ENCODE measurements at regions not wholly inside any gene's neighbourhood (a gene's known extent, or its start where the extent isn't known, plus 50 kb on each side); places are given as distances from the start of the nearest gene placed in this dataset.

DNA sequence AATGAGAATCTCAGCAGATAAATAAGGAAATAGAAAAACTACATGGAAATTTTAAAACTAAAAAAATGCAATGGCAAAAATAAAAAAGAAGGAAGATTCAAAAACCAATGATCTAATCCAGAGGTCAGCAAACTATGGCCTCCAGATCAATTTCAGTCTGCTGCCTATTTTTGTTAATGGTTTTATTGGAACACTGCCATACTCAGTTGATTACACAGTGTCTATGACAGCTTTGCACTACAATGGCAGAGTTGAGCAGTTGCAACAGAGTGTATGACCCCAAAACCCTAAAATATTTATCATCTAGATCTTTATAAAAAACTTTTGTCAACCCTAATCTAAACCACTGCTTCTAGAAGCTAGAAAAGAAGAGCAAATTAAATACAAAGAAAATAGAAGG, 170.3 kb downstream of the RAB28 start (continued):
- TF ChIP-seq MAX (IDR thresholded peaks at IDR 0.05), result no peak
- TF ChIP-seq, protein P1, sequence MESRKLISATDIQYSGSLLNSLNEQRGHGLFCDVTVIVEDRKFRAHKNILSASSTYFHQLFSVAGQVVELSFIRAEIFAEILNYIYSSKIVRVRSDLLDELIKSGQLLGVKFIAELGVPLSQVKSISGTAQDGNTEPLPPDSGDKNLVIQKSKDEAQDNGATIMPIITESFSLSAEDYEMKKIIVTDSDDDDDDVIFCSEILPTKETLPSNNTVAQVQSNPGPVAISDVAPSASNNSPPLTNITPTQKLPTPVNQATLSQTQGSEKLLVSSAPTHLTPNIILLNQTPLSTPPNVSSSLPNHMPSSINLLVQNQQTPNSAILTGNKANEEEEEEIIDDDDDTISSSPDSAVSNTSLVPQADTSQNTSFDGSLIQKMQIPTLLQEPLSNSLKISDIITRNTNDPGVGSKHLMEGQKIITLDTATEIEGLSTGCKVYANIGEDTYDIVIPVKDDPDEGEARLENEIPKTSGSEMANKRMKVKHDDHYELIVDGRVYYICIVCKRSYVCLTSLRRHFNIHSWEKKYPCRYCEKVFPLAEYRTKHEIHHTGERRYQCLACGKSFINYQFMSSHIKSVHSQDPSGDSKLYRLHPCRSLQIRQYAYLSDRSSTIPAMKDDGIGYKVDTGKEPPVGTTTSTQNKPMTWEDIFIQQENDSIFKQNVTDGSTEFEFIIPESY (IDR thresholded peaks at IDR 0.05), result no peak
- TF ChIP-seq HNF4G (IDR thresholded peaks at IDR 0.05), result no peak

DNA sequence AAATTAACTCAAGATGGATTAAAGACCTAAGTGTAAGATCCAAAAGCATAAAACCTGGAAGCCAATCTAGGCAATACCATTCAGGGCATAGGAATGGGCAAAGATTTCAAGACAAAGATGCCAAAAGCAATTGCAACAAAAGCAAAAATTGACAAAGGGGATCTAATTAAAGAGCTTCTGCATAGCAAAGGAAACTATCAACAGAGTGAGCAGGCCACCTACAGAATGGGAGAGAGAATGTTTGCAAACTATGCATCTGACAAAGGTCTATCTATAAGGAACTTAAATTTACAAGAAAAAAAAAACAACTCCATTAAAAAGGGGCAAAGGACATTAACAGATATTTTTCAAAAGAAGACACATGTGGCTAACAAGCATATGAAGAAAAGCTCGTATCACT, 171.9 kb downstream of the RAB28 start:
- no peak overlapping the region for H3K9ac ChIP-seq (ENCODE audit: low read depth in 1 of 2, low read length in 2 of 2)
- no peak for DNase-seq (ENCODE audit: low spot score)
- peaks cover 0 to 2% (median 0%) of the 10 kb centered on the region in 4 donors for H3K4me1 ChIP-seq (ENCODE audit: control insufficient read depth in 4 of 4, insufficient read depth in 4 of 4, low read length in 3 of 4)
- H3K9me3 ChIP-seq (ENCODE audit: control insufficient read depth in 4 of 4, low read length in 3 of 4), result no peaks in the 10 kb centered on the region
- TF ChIP-seq HNF4A (conservative IDR thresholded peaks at IDR 0.05), result no peak
- TF ChIP-seq TAF1 (conservative IDR thresholded peaks at IDR 0.05), result no peak
- no peak for TF ChIP-seq RAD21 (IDR thresholded peaks at IDR 0.05)
- TF ChIP-seq RXRA (IDR thresholded peaks at IDR 0.05), result no peak
- TF ChIP-seq, protein P2, sequence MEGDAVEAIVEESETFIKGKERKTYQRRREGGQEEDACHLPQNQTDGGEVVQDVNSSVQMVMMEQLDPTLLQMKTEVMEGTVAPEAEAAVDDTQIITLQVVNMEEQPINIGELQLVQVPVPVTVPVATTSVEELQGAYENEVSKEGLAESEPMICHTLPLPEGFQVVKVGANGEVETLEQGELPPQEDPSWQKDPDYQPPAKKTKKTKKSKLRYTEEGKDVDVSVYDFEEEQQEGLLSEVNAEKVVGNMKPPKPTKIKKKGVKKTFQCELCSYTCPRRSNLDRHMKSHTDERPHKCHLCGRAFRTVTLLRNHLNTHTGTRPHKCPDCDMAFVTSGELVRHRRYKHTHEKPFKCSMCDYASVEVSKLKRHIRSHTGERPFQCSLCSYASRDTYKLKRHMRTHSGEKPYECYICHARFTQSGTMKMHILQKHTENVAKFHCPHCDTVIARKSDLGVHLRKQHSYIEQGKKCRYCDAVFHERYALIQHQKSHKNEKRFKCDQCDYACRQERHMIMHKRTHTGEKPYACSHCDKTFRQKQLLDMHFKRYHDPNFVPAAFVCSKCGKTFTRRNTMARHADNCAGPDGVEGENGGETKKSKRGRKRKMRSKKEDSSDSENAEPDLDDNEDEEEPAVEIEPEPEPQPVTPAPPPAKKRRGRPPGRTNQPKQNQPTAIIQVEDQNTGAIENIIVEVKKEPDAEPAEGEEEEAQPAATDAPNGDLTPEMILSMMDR (IDR thresholded peaks at IDR 0.05; ENCODE audit: low read depth, low read length, missing input control), result no peak
- TF ChIP-seq HNF4G (IDR thresholded peaks at IDR 0.05), result no peak
- no peak for TF ChIP-seq FOXA2 (IDR thresholded peaks at IDR 0.05)
- no peak for TF ChIP-seq SP1 (IDR thresholded peaks at IDR 0.05)
- H3K27ac ChIP-seq (ENCODE audit: low read depth in 1 of 2, low read length in 2 of 2), result no peak overlapping the region
- WGBS, result 96% methylated on average over 1 of the region's 1 CpG
- H3K27me3 ChIP-seq (ENCODE audit: control insufficient read depth in 4 of 4, insufficient read depth in 4 of 4, low read length in 3 of 4), result no peaks in the 10 kb centered on the region
- H3K36me3 ChIP-seq (ENCODE audit: control insufficient read depth in 4 of 4, insufficient read depth in 3 of 4, low read depth in 1 of 4, low read length in 3 of 4), result no peaks in the 10 kb centered on the region
- H3K4me3 ChIP-seq (ENCODE audit: low read depth in 1 of 3, low read length in 3 of 3), result no peak overlapping the region

- H3K27ac ChIP-seq (ENCODE audit: low read depth in 1 of 2, low read length in 2 of 2), result no peak overlapping the region
- TF ChIP-seq HNF4A (conservative IDR thresholded peaks at IDR 0.05), result no peak
- TF ChIP-seq EGR1 (IDR thresholded peaks at IDR 0.05; ENCODE audit: low read depth in 2 of 2), result no peak
- no peak for TF ChIP-seq SP1 (IDR thresholded peaks at IDR 0.05)
- no peak for TF ChIP-seq TAF1 (conservative IDR thresholded peaks at IDR 0.05)
- no peak for TF ChIP-seq HNF4G (IDR thresholded peaks at IDR 0.05)
- no peak for TF ChIP-seq JUND (IDR thresholded peaks at IDR 0.05)
- WGBS, result 78% methylated on average over 2 of the region's 2 CpGs
- H3K9me3 ChIP-seq (ENCODE audit: control insufficient read depth in 4 of 4, low read length in 3 of 4), result no peaks in the 10 kb centered on the region
- DNase-seq (ENCODE audit: low spot score), result no peak
- no peak overlapping the region for H3K4me3 ChIP-seq (ENCODE audit: low read depth in 1 of 3, low read length in 3 of 3)
- no peaks in the 10 kb centered on the region for H3K36me3 ChIP-seq (ENCODE audit: control insufficient read depth in 4 of 4, insufficient read depth in 3 of 4, low read depth in 1 of 4, low read length in 3 of 4)
- no peak overlapping the region for H3K9ac ChIP-seq (ENCODE audit: low read depth in 1 of 2, low read length in 2 of 2)
- no peaks in the 10 kb centered on the region for H3K27me3 ChIP-seq (ENCODE audit: control insufficient read depth in 4 of 4, insufficient read depth in 4 of 4, low read length in 3 of 4)
- peaks cover 0 to 2% (median 0%) of the 10 kb centered on the region in 4 donors for H3K4me1 ChIP-seq (ENCODE audit: control insufficient read depth in 4 of 4, insufficient read depth in 4 of 4, low read length in 3 of 4)
These were observed 174.4 kb downstream of the RAB28 start for GRCh38 chr4:13309751-13310150.

- DNase-seq (ENCODE audit: low spot score), result no peak
- H3K4me3 ChIP-seq (ENCODE audit: low read depth in 1 of 3, low read length in 3 of 3), result no peak overlapping the region
- no peaks in the 10 kb centered on the region for H3K9me3 ChIP-seq (ENCODE audit: control insufficient read depth in 4 of 4, low read length in 3 of 4)
- H3K9ac ChIP-seq (ENCODE audit: low read depth in 1 of 2, low read length in 2 of 2), result no peak overlapping the region
- no peaks in the 10 kb centered on the region for H3K4me1 ChIP-seq (ENCODE audit: control insufficient read depth in 4 of 4, insufficient read depth in 4 of 4, low read length in 3 of 4)
- H3K36me3 ChIP-seq (ENCODE audit: control insufficient read depth in 4 of 4, insufficient read depth in 3 of 4, low read depth in 1 of 4, low read length in 3 of 4), result no peaks in the 10 kb centered on the region
- H3K27ac ChIP-seq (ENCODE audit: low read depth in 1 of 2, low read length in 2 of 2), result no peak overlapping the region
- WGBS, result 93% methylated on average over 1 of the region's 1 CpG
- H3K27me3 ChIP-seq (ENCODE audit: control insufficient read depth in 4 of 4, insufficient read depth in 4 of 4, low read length in 3 of 4), result no peaks in the 10 kb centered on the region
- TF ChIP-seq NR2F2 (IDR thresholded peaks at IDR 0.05) (no peak), MAX (IDR thresholded peaks at IDR 0.05) (no peak), RXRA (IDR thresholded peaks at IDR 0.05) (no peak), FOXA2 (IDR thresholded peaks at IDR 0.05) (no peak), HNF4A (conservative IDR thresholded peaks at IDR 0.05) (no peak), HNF4G (IDR thresholded peaks at IDR 0.05) (no peak), JUND (IDR thresholded peaks at IDR 0.05) (no peak), EGR1 (IDR thresholded peaks at IDR 0.05; ENCODE audit: low read depth in 2 of 2) (no peak), TAF1 (conservative IDR thresholded peaks at IDR 0.05) (no peak)
- TF ChIP-seq, protein P2 (IDR thresholded peaks at IDR 0.05; ENCODE audit: low read depth, low read length, missing input control), result no peak
- TF ChIP-seq, protein P1 (IDR thresholded peaks at IDR 0.05), result no peak
These were observed 177.8 kb downstream of the RAB28 start for GRCh38 chr4:13306356-13306755.
